Suprapubic skin (tissue), 4 donors: ENCODE measurements at regions not wholly inside any gene's neighbourhood (a gene's known extent, or its start where the extent isn't known, plus 50 kb on each side); places are given as distances from the start of the nearest gene placed in this dataset.

Source experiments
- CTCF ChIP-seq, 2 donors: fragments of 200-600 bp in 1 of 2; fragments of 450-650 bp in 1 of 2; sonication (generic) in 1 of 2; IDR thresholded peaks; one replicate each; pipeline ENCODE4 v1.5.1; 2016 to 2019; ENCODE audit warnings: antibody characterized with exemption in 2 of 2, mild to moderate bottlenecking in 1 of 2, moderate library complexity in 1 of 2
- EP300 ChIP-seq: sonication (generic); formaldehyde crosslinking; IDR thresholded peaks from one replicate; pipeline ENCODE4 v1.6.1; 2017; ENCODE audit warnings: antibody characterized with exemption
- POLR2AphosphoS5 ChIP-seq, 3 donors: sonication (generic); formaldehyde crosslinking; IDR thresholded peaks; one replicate each; pipeline ENCODE4 v1.6.1; 2017; ENCODE audit warnings: antibody characterized with exemption in 3 of 3

- TF ChIP-seq POLR2AphosphoS5 (IDR thresholded peaks at IDR 0.05) = no peak
- TF ChIP-seq EP300 = no peak
- TF ChIP-seq CTCF (IDR thresholded peaks at IDR 0.05) = no peak
Observed at GRCh38 chr6:133809406-133809805, 79.5 kb upstream of the TCF21 start.
